ENCODE measurements at regions not wholly inside any gene's neighbourhood (a gene's known extent, or its start where the extent isn't known, plus 50 kb on each side); places are given as distances from the start of the nearest gene placed in this dataset.

GRCh38 chr7:47039089-47039648 lies 542.7 kb downstream of the TNS3 start:
- DNase-seq = no peak

- no peak for DNase-seq
Measured at GRCh38 chr7:47038621-47039020, 543.3 kb downstream of the TNS3 start.

- DNase-seq = no peak
Measured at GRCh38 chr7:47037607-47038006, 544.3 kb downstream of the TNS3 start.

- DNase-seq = no peak
Measured at GRCh38 chr7:47036909-47037308, 545.0 kb downstream of the TNS3 start.

GRCh38 chr7:47035522-47035921 lies 546.4 kb downstream of the TNS3 start:
- DNase-seq = no peak

- DNase-seq = no peak
Measured at GRCh38 chr7:47034180-47034579, 547.7 kb downstream of the TNS3 start.

- DNase-seq = no peak
Measured at GRCh38 chr7:47032536-47032908, 549.4 kb downstream of the TNS3 start.

- no peak for DNase-seq
Measured at GRCh38 chr7:47031786-47032535, 550.0 kb downstream of the TNS3 start.

GRCh38 chr7:47028284-47028683 lies 553.6 kb downstream of the TNS3 start:
- DNase-seq = no peak

- DNase-seq = no peak
Measured at GRCh38 chr7:47027695-47028240, 554.1 kb downstream of the TNS3 start.

- no peak for DNase-seq
Measured at GRCh38 chr7:47026780-47027361, 555.0 kb downstream of the TNS3 start.

- no peak for DNase-seq
Measured at GRCh38 chr7:47024991-47025390, 556.9 kb downstream of the TNS3 start.

- no peak for DNase-seq
Measured at GRCh38 chr7:47008461-47008860, 573.5 kb downstream of the TNS3 start.

GRCh38 chr7:47007471-47007870 lies 574.4 kb downstream of the TNS3 start:
- no peak for DNase-seq

GRCh38 chr7:47000561-47000960 lies 581.4 kb downstream of the TNS3 start:
- no peak for DNase-seq

GRCh38 chr7:46999866-47000265 lies 582.0 kb downstream of the TNS3 start:
- DNase-seq = no peak

GRCh38 chr7:46996972-46997371 lies 584.9 kb downstream of the TNS3 start:
- DNase-seq = no peak

- no peak for DNase-seq
Measured at GRCh38 chr7:46993396-46993795, 588.5 kb downstream of the TNS3 start.

- DNase-seq = no peak
Measured at GRCh38 chr7:46990761-46991160, 591.1 kb downstream of the TNS3 start.

- DNase-seq = no peak
Measured at GRCh38 chr7:46989247-46989646, 592.7 kb downstream of the TNS3 start.

- no peak for DNase-seq
Measured at GRCh38 chr7:46982928-46983327, 599.0 kb downstream of the TNS3 start.

- no peak for DNase-seq
Measured at GRCh38 chr7:46979439-46979838, 602.5 kb downstream of the TNS3 start.

GRCh38 chr7:46975493-46975892 lies 606.4 kb downstream of the TNS3 start:
- DNase-seq = no peak

GRCh38 chr7:46972205-46972604 lies 609.7 kb downstream of the TNS3 start:
- DNase-seq = no peak

Data from NCI-H446 treated with DMSO at 0.1 percent for 48 hours (cell line).